GM19099 (cell line): ENCODE measurements at regions not wholly inside any gene's neighbourhood (a gene's known extent, or its start where the extent isn't known, plus 50 kb on each side); places are given as distances from the start of the nearest gene placed in this dataset.

ENCODE experiments used
- POLR2A ChIP-seq: IDR thresholded peaks from 3 replicates; pipeline ENCODE4 v1.6.1; 2011; ENCODE audit warnings: low read depth; ENCODE audit not compliant: insufficient read length; ENCODE audit errors: extremely low read depth

DNA sequence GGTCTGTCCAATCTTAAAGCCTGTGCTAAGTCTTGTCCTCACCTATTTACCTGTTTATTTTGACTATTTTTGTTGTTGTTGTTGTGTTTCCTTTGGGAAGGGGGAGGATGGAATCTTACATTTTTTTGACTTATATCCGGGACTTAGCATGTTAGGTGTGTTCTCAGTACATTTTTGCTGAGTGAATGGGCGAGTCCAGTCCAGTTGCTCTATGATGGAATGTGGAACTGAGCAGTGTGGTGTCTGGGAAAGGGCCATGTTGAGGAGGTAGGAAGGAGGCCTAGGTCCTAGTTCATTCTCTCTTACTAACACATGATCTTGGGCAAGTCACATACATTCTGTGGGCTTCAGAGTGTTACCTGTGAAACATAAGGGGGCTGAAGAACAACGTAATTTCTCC, 80.9 kb upstream of the SLC38A2 start:
- TF ChIP-seq POLR2A = no peak

GRCh38 chr12:46452776-46453175, 80.2 kb upstream of the SLC38A2 start:
- TF ChIP-seq POLR2A = no peak

DNA sequence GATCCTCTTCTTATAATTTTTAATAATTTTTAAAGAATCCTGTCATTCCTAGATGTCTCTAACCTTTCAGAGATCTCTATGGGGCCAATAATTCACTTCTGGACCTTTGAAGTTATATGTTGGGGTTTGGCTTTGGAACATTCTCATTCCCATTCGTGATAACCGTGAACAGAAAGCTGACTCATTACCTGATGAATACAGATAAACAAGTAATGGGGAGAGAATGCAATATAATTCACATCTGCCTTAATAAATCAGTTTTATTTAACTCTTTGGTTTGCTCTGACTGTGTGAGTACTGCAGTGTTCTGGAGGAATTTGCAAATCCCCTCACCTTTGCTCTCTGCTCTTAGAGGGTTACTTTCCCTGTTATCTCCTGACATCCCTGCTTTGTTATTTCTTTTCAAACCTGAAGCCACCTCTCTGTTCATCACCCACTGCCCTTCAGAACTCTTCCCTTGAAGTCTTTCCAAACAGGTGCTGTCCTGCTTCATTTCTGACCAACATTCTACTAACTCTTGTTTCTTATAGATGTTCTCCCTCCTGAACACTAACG, 79.6 kb upstream of the SLC38A2 start:
- TF ChIP-seq POLR2A = no peak

GRCh38 chr12:46451276-46452021, 78.9 kb upstream of the SLC38A2 start:
- no peak for TF ChIP-seq POLR2A

DNA sequence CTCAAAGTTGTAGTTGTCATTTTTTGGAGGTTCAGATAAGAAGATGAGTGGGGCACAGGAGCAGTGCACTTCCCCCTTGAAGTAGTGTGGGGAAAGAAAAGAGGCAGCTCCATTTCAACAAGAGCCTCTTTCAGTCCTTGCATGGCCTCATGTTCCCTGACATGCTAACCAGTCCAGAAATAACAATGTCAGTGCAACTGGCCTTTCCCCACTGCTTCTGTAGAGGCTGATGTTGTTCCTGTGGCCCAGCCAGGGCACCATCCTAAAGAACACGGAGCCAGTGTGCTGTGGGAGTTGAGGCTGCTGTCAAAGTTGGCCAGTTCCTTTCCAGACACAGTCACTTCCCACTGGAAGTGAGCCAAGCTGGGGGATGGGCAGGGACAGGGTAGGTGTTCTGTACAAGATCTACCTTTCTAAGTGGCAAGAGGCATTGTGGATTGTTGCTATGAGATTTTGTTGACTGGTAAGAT, 77.7 kb upstream of the SLC38A2 start:
- no peak for TF ChIP-seq POLR2A

DNA sequence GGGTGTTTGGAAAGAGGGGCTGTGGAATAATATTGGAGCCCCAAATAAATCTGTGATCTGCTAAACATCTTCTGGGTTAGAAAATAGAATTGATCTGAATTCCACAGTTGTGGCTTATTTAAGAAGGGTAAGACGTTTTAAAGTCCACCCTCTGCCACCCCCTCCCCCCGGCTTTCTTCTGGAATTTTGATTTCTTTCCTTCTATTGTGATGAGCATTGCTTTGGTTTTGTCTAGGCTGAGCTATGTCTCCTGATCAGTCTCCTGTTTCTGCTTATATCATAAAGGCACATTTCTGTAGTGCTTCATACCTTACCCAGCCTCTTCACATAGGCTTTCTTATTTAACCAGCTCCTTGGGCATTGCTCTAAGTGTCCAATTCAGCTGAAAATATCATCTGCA, 77.3 kb upstream of the SLC38A2 start:
- TF ChIP-seq POLR2A = no peak

DNA sequence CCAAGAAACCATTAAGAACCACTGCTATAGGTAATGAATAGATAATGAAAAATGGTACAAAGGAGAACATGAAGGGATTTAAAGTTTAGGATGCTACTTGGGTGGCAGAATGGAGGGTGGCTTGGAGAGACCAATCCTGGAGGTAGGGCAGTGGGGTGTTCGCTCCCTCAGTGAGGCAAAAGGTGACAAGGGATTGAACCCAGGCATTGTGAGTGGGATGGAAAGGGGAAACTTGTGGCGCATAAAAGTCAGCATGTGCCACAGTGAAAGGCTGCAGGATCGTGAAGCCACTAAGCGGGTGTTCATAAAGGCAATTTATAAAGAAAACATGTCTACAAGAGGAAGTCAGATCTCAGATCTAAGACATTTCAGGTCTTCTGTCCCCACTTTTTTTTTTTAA, 76.7 kb upstream of the SLC38A2 start:
- TF ChIP-seq POLR2A = no peak

GRCh38 chr12:46446645-46447044, 74.1 kb upstream of the SLC38A2 start:
- TF ChIP-seq POLR2A = no peak

DNA sequence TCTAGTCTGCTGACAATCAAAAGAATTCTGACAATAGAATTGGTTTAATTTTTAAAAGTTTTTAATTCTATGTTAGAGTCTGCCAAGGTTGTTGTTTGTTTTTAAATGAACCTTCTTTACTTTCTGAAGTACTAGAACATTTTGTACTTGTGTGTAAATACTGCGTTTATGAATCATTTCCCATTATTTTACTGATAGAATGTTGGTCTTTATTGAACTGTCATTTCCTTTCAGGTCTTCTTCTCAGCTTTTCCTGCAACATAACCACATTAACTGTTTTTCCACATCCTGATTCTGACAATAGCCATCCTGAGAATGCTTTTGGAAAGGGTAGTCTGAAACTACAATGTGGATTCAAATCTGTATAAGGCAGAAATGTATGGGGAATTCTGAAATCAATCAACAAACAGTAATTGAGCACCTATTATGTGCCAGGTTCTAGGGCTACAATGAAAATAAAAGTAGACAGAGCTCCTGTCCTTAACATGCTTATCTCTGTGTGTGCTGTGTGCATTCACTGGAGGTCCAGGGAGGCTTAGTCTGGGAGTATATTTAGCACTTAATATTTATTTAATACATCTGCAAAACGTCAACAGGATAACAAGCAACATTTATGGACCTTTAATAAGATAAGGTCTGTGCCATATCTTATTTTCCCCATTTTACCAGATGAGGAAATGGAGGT, 73.1 kb upstream of the SLC38A2 start:
- no peak for TF ChIP-seq POLR2A

- TF ChIP-seq POLR2A = no peak
Measured at GRCh38 chr12:46445093-46445492, 72.5 kb upstream of the SLC38A2 start.

GRCh38 chr12:46443594-46444263, 71.2 kb upstream of the SLC38A2 start:
- TF ChIP-seq POLR2A = no peak

DNA sequence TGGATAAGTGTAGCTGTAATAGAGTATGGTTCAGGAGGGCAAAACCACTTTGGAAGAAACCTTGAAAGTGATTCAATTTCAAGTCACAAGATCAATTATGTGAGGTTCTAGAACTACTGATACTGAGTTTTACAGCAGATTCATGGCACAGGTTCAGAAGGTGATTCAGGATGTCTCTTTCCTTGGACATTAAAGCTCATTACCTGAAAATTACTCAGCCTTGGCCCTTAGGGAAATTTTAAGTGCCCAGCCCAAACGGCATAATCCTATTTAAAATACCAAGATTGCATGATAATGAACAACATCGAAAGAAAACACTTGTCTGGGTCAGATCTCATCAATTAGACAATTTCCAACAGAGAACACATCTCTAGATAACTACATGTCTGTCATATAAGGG, 70.2 kb upstream of the SLC38A2 start:
- TF ChIP-seq POLR2A = no peak

DNA sequence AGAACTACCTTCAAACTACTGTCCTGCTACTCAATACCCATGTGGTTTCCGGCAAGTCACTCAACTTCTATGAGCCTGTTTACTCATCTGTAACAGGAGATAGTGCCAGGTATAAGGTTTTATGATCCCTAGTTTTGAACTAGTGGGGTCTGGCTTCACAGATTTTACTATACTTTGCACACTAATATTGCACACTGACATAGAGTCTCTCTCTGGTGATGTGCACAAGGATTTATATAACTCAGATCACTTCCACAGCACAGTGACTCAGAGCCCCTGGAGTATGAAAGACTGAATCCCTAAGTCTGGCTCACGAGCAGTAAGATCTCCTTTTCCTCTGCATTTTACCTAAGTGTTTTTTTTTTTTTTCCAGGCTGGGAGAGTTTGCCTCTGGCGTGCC, 69.7 kb upstream of the SLC38A2 start:
- TF ChIP-seq POLR2A = no peak

- no peak for TF ChIP-seq POLR2A
Measured at GRCh38 chr12:46439793-46440511, 67.4 kb upstream of the SLC38A2 start.
